ENCODE measurements at regions not wholly inside any gene's neighbourhood (a gene's known extent, or its start where the extent isn't known, plus 50 kb on each side); places are given as distances from the start of the nearest gene placed in this dataset.

GRCh38 chr14:101004954-101005353, 101.4 kb upstream of the RTL1 start:
- in situ Hi-C loops (cut with HindIII; ENCODE audit: low pct_unique_long_range_greater_than_20kb, low sequenced_read_pairs) (no loop called here), intact Hi-C loops (cut with micrococcal nuclease; ENCODE audit: unreplicated experiment) (no loop called here)
- TF ChIP-seq SIN3A (IDR thresholded peaks at IDR 0.05; ENCODE audit: borderline replicate concordance, insufficient read depth, low read depth, low read length) = no peak
- no peak for TF ChIP-seq REST (IDR thresholded peaks at IDR 0.05; ENCODE audit: insufficient read depth in 1 of 2, low read depth in 2 of 2, low read length in 1 of 2)
- H3K36me3 ChIP-seq (ENCODE audit: control insufficient read depth, insufficient read depth, low read length) = no peaks in the 10 kb centered on the region
- H3K27me3 ChIP-seq (ENCODE audit: control insufficient read depth, insufficient read depth, low read length) = no peaks in the 10 kb centered on the region
- POLR2A ChIA-PET = no interaction called here
- no TSS peak for BruUV-seq (replicated peaks)
- DNase-seq (ENCODE audit: low read depth, low spot score) (no peak), ATAC-seq (no peak)
- no peaks in the 10 kb centered on the region for H3K9me3 ChIP-seq (ENCODE audit: control insufficient read depth, insufficient read depth, low read depth, low read length)
- CTCF ChIA-PET = no interaction called here
- no peak overlapping the region for H3K27ac ChIP-seq (ENCODE audit: low read length)
- H3K4me3 ChIP-seq (ENCODE audit: low read depth in 2 of 2, low read length in 2 of 2) = no peak overlapping the region
- H3K4me1 ChIP-seq (ENCODE audit: control insufficient read depth, insufficient read depth, low read length) = no peaks in the 10 kb centered on the region

- ChIA-PET POLR2A (no interaction called here), CTCF (no interaction called here)
- Histone ChIP-seq H3K4me3 (ENCODE audit: low read depth in 2 of 2, low read length in 2 of 2) (no peak overlapping the region), H3K4me1 (ENCODE audit: control insufficient read depth, insufficient read depth, low read length) (no peaks in the 10 kb centered on the region), H3K27me3 (ENCODE audit: control insufficient read depth, insufficient read depth, low read length) (no peaks in the 10 kb centered on the region), H3K36me3 (ENCODE audit: control insufficient read depth, insufficient read depth, low read length) (no peaks in the 10 kb centered on the region), H3K9me3 (ENCODE audit: control insufficient read depth, insufficient read depth, low read depth, low read length) (no peaks in the 10 kb centered on the region), H3K27ac (ENCODE audit: low read length) (no peak overlapping the region)
- no peak for TF ChIP-seq SIN3A (IDR thresholded peaks at IDR 0.05; ENCODE audit: borderline replicate concordance, insufficient read depth, low read depth, low read length)
- TF ChIP-seq POLR2AphosphoS5 (IDR thresholded peaks at IDR 0.05; ENCODE audit: low read depth, low read length) = no peak
- no peak for TF ChIP-seq TCF7L2 (IDR thresholded peaks at IDR 0.05; ENCODE audit: low read depth, low read length)
- TF ChIP-seq CTCF (IDR thresholded peaks at IDR 0.05) = no peak
- DNase-seq (ENCODE audit: low read depth, low spot score) = no peak
- ATAC-seq = no peak
- no TSS peak for BruUV-seq (replicated peaks)
- in situ Hi-C loops (cut with HindIII; ENCODE audit: low pct_unique_long_range_greater_than_20kb, low sequenced_read_pairs) (no loop called here), intact Hi-C loops (cut with micrococcal nuclease; ENCODE audit: unreplicated experiment) (no loop called here)
These were observed 101.9 kb upstream of the RTL1 start for GRCh38 chr14:101005447-101005846.

GRCh38 chr14:101006008-101006407, 102.5 kb upstream of the RTL1 start:
- POLR2A ChIA-PET = no interaction called here
- no peak for DNase-seq (ENCODE audit: low read depth, low spot score)
- no peaks in the 10 kb centered on the region for H3K4me1 ChIP-seq (ENCODE audit: control insufficient read depth, insufficient read depth, low read length)
- no peak for TF ChIP-seq TCF7L2 (IDR thresholded peaks at IDR 0.05; ENCODE audit: low read depth, low read length)
- TF ChIP-seq SIN3A (IDR thresholded peaks at IDR 0.05; ENCODE audit: borderline replicate concordance, insufficient read depth, low read depth, low read length) = no peak
- no peak for TF ChIP-seq REST (IDR thresholded peaks at IDR 0.05; ENCODE audit: insufficient read depth in 1 of 2, low read depth in 2 of 2, low read length in 1 of 2)
- TF ChIP-seq POLR2AphosphoS5 (IDR thresholded peaks at IDR 0.05; ENCODE audit: low read depth, low read length) = no peak
- no peak for TF ChIP-seq CTCF (IDR thresholded peaks at IDR 0.05)
- H3K27me3 ChIP-seq (ENCODE audit: control insufficient read depth, insufficient read depth, low read length) = no peaks in the 10 kb centered on the region
- ATAC-seq = no peak
- H3K27ac ChIP-seq (ENCODE audit: low read length) = no peak overlapping the region
- intact Hi-C loops (cut with micrococcal nuclease; ENCODE audit: unreplicated experiment) = no loop called here
- no TSS peak for BruUV-seq (replicated peaks)
- no peaks in the 10 kb centered on the region for H3K36me3 ChIP-seq (ENCODE audit: control insufficient read depth, insufficient read depth, low read length)
- in situ Hi-C loops (cut with HindIII; ENCODE audit: low pct_unique_long_range_greater_than_20kb, low sequenced_read_pairs) = no loop called here
- CTCF ChIA-PET = no interaction called here
- no peak overlapping the region for H3K4me3 ChIP-seq (ENCODE audit: low read depth in 2 of 2, low read length in 2 of 2)
- no peaks in the 10 kb centered on the region for H3K9me3 ChIP-seq (ENCODE audit: control insufficient read depth, insufficient read depth, low read depth, low read length)

All from Panc1 (cell line).